ENCODE measurements at regions not wholly inside any gene's neighbourhood (a gene's known extent, or its start where the extent isn't known, plus 50 kb on each side); places are given as distances from the start of the nearest gene placed in this dataset.

- no peak for DNase-seq (ENCODE audit: low read depth)
These were observed 228.7 kb upstream of the CAMK1G start for GRCh38 chr1:209354840-209355165.

- no peak for DNase-seq (ENCODE audit: low read depth)
These were observed 228.1 kb upstream of the CAMK1G start for GRCh38 chr1:209355415-209355814.

- no peak for DNase-seq (ENCODE audit: low read depth)
These were observed 226.5 kb upstream of the CAMK1G start for GRCh38 chr1:209356976-209357377.

- no peak for DNase-seq (ENCODE audit: low read depth)
These were observed 220.4 kb upstream of the CAMK1G start for GRCh38 chr1:209363112-209363511.

- peak; percentile 36 for DNase-seq (ENCODE audit: low read depth)
These were observed 218.8 kb upstream of the CAMK1G start for GRCh38 chr1:209364716-209365115.

GRCh38 chr1:209367061-209367772 lies 216.3 kb upstream of the CAMK1G start:
- no peak for DNase-seq (ENCODE audit: low read depth)

- DNase-seq (ENCODE audit: low read depth): peak; percentile 67
These were observed 214.5 kb upstream of the CAMK1G start for GRCh38 chr1:209368864-209369598.

GRCh38 chr1:209370241-209370995 lies 213.1 kb upstream of the CAMK1G start:
- no peak for DNase-seq (ENCODE audit: low read depth)

GRCh38 chr1:209375097-209375496 lies 208.4 kb upstream of the CAMK1G start:
- DNase-seq (ENCODE audit: low read depth): no peak

GRCh38 chr1:209375671-209376365 lies 207.7 kb upstream of the CAMK1G start:
- no peak for DNase-seq (ENCODE audit: low read depth)

- DNase-seq (ENCODE audit: low read depth): no peak
These were observed 206.7 kb upstream of the CAMK1G start for GRCh38 chr1:209376774-209377173.

GRCh38 chr1:209377995-209378394 lies 205.5 kb upstream of the CAMK1G start:
- DNase-seq (ENCODE audit: low read depth): no peak

- no peak for DNase-seq (ENCODE audit: low read depth)
These were observed 204.2 kb upstream of the CAMK1G start for GRCh38 chr1:209379280-209379679.

- DNase-seq (ENCODE audit: low read depth): no peak
These were observed 203.1 kb upstream of the CAMK1G start for GRCh38 chr1:209380420-209380819.

GRCh38 chr1:209382231-209383100 lies 201.0 kb upstream of the CAMK1G start:
- DNase-seq (ENCODE audit: low read depth): no peak

- DNase-seq (ENCODE audit: low read depth): no peak
These were observed 200.1 kb upstream of the CAMK1G start for GRCh38 chr1:209383422-209383821.

GRCh38 chr1:209383907-209384709 lies 199.4 kb upstream of the CAMK1G start:
- no peak for DNase-seq (ENCODE audit: low read depth)

- DNase-seq (ENCODE audit: low read depth): no peak
These were observed 198.6 kb upstream of the CAMK1G start for GRCh38 chr1:209384710-209385550.

GRCh38 chr1:209386156-209386555 lies 197.4 kb upstream of the CAMK1G start:
- no peak for DNase-seq (ENCODE audit: low read depth)

Data from myocyte (in vitro differentiated cells).